NB4 (cell line): ENCODE measurements at regions not wholly inside any gene's neighbourhood (a gene's known extent, or its start where the extent isn't known, plus 50 kb on each side); places are given as distances from the start of the nearest gene placed in this dataset.

ENCODE experiments used
- CTCF ChIP-seq: IDR thresholded peaks from one replicate; pipeline ENCODE4 v1.5.1; 2012; ENCODE audit warnings: low read depth, low read length
- POLR2A ChIP-seq: IDR thresholded peaks from 2 replicates; pipeline ENCODE4 v1.6.1; 2011; ENCODE audit warnings: mild to moderate bottlenecking; ENCODE audit not compliant: insufficient read length; ENCODE audit errors: extremely low read depth
- TF ChIP-seq, protein P1 (sequence below): IDR thresholded peaks from 2 replicates; pipeline ENCODE4 v1.6.1; 2011; ENCODE audit warnings: low read depth, low read length

- no peak for TF ChIP-seq CTCF
- TF ChIP-seq, protein P1, sequence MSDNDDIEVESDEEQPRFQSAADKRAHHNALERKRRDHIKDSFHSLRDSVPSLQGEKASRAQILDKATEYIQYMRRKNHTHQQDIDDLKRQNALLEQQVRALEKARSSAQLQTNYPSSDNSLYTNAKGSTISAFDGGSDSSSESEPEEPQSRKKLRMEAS, result no peak
- TF ChIP-seq POLR2A, result no peak
Measured at GRCh38 chr14:40581264-40581663, 1025.4 kb upstream of the LRFN5 start.
